GM13976 (cell line): ENCODE measurements at regions not wholly inside any gene's neighbourhood (a gene's known extent, or its start where the extent isn't known, plus 50 kb on each side); places are given as distances from the start of the nearest gene placed in this dataset.

Experiments
- DNase-seq: peaks from one replicate; pipeline ENCODE4 v3.0.0; 2012; ENCODE audit warnings: low spot score
- in situ Hi-C: fragments of 300-500 bp; cut with MboI; formaldehyde crosslinking; loops from one replicate; pipeline ENCODE4 v1.12.0; 2022; ENCODE audit warnings: low sequenced_read_pairs, mixed read lengths, inconsistent platforms; ENCODE audit not compliant: unreplicated experiment
- TF ChIP-seq, protein P1 (sequence below): IDR thresholded peaks from 2 replicates; pipeline ENCODE4 v1.5.1; 2012; ENCODE audit warnings: borderline replicate concordance, mild to moderate bottlenecking; ENCODE audit not compliant: insufficient read depth; ENCODE audit errors: extremely low read depth, missing control alignments, control extremely low read depth

DNA sequence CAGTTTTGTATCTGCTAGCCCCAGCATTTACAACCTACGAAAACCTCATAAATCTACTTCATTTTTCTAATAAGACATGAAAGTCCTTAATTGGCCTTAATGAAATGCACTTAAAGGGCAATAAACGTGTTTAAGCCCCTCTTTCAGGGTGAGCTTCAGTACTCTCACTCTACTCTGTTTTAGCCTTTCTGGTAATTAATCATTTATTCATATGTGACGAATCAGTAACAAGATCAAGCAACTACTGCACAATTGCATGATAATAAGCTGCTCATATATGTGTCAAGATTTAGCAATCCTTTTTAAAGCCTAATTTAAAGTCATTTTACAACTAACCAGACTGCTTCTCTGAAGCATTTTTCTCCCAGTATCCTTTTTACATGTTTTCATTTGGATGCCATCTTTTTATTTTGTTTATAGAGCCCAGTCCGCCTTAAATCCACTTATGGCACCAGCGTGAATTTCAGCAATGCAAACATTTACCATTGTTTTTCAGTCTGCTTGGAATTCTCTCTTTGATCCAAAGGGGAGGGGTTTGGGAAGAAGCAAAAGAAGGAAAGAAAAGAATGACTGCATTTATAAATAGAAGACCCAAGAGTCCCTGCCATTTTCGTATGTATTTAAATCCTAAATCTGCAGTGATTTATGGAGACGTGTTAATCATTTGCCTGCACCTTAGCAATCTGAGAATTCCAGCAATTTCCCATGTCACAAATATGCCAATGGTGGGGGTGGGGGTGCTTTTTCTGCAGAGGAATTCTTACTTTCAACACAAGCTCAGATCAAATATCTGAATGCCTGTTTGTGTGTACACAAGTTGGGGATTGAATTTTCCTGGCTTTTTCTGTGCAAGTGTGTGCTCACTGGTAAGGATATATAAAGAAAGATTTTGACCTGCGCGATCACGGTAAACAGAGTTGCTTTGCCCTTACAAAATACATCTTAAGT is 230.8 kb upstream of the TBC1D5 start:
- DNase-seq, result no peak
- in situ Hi-C loops, result no loop called here
- TF ChIP-seq, protein P1, sequence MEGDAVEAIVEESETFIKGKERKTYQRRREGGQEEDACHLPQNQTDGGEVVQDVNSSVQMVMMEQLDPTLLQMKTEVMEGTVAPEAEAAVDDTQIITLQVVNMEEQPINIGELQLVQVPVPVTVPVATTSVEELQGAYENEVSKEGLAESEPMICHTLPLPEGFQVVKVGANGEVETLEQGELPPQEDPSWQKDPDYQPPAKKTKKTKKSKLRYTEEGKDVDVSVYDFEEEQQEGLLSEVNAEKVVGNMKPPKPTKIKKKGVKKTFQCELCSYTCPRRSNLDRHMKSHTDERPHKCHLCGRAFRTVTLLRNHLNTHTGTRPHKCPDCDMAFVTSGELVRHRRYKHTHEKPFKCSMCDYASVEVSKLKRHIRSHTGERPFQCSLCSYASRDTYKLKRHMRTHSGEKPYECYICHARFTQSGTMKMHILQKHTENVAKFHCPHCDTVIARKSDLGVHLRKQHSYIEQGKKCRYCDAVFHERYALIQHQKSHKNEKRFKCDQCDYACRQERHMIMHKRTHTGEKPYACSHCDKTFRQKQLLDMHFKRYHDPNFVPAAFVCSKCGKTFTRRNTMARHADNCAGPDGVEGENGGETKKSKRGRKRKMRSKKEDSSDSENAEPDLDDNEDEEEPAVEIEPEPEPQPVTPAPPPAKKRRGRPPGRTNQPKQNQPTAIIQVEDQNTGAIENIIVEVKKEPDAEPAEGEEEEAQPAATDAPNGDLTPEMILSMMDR, result no peak

DNA sequence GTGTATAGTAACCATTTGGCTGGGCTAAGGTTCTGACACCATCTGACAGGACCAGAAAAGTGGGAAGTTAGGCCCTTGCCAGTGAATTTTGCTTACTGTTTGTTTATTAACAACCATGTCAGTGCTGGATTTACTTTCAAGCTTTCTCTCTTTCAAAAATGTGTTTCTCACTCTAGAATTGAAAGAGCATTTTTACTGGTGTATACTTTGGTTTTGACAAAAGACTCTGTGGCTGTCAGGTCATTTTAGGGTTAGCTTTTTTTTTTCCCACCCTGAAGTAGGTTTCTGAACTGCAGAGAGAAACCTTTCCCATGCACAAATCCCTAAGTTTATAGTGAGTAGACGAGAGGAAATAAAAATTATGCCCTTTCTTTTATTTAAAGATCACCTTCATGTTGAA is 230.0 kb upstream of the TBC1D5 start:
- in situ Hi-C loops, result no loop called here
- no peak for DNase-seq
- TF ChIP-seq, protein P1, result no peak

- in situ Hi-C loops, result no loop called here
- DNase-seq, result no peak
These were observed 229.6 kb upstream of the TBC1D5 start for GRCh38 chr3:17972030-17972429.

DNA sequence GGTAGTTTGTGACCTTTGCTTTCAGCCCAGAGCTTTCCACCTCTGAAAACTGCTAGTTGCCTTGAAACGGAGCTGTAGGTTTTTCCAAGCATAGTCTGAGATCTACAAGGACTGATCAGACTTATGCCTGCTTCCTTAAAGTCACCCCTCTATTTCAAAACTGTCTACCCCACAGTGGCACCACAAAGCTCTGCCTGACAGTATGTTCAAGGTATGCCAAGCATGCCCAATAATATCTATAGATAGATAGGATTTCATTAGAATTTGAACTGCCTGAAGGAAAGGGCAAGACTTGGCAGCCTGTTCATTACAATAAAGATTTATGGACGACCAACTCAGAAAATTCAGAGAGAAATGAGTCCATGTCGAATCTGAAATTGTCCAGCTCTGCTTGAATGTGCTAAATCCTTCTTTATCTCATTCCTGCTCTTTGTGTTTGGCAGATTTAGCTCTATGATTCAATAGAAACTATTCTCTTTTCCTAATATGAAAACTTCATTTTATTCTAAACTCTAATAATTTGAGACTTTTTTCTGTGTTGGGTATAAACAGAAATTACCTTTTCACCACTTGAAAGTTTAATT is 227.6 kb upstream of the TBC1D5 start:
- TF ChIP-seq, protein P1, result no peak
- in situ Hi-C loops, result no loop called here

More at GRCh38 chr3:17972030-17972429, 229.6 kb upstream of the TBC1D5 start:
- TF ChIP-seq, protein P1, result no peak

DNA sequence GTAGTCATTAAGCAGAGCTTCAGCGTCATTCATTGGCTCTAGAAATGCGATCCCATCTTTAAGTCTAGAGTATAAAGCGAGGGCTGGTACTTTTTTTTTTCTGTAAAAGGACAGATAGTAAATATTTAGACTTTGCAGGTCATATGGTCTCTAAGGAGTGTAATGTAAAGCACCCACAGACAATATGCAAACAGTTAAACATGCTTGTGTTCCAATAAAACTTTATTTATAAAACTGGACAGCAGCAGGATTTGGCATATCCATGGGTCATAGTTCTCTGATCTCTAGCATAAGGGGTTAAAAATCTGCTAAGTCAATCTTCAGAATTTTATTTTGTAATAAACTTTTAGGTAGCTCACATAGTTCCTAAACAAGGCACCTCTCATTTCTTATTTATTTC is 226.8 kb upstream of the TBC1D5 start:
- TF ChIP-seq, protein P1, result no peak
- DNase-seq, result no peak
- in situ Hi-C loops, result no loop called here

More for the DNA sequence above, 227.6 kb upstream of the TBC1D5 start:
- no peak for DNase-seq

DNA sequence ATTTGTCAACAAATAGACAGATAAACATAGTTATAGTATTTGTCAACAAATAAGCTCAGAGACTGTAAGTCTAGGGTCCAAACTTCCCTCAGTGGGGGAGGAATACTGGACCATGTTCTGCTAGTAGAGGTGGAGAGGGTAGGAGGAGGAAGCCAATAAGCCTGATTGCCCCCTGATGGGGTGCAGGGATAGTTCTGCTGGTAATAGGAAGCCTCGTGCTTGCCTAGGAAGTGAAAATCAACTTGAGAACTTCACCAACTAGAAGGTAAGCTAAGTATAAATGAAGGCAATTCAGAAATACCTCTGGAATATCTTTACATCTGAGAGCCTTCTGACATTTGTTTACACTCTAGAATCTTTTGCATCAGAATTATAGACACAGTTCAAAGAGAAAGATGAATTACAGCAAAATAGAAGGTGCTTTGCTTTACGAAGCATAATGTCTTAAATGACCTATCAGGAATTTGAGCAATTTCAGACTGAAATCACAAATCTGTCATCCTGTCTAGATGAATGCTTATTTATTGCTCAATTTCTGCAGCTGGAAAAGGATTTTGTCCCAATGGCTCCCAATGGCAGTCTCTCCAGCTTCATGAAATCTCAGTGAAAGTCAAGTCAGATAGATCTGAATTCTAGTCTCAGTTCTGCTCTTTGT is 225.6 kb upstream of the TBC1D5 start:
- in situ Hi-C loops, result no loop called here
- DNase-seq, result no peak
- TF ChIP-seq, protein P1, result no peak
